ENCODE measurements at regions not wholly inside any gene's neighbourhood (a gene's known extent, or its start where the extent isn't known, plus 50 kb on each side); places are given as distances from the start of the nearest gene placed in this dataset.
"Not testable (repeated sequence)": the region's sequence is repeated elsewhere in the genome, so short reads cannot be mapped to it uniquely, and the experiment has no call there.

- intact Hi-C loops (cut with micrococcal nuclease); DNase-seq (ENCODE audit: low spot score); H3K36me3 Mint-ChIP-seq (ENCODE audit: low read depth); H3K27ac Mint-ChIP-seq; H3K4me3 Mint-ChIP-seq (ENCODE audit: low read depth); H3K9me3 Mint-ChIP-seq: not testable (repeated sequence)
- Mint-ChIP-seq H3K27me3 (ENCODE audit: low read depth) (peaks cover 22% of the 10 kb centered on the region), H3K4me1 (ENCODE audit: low read depth) (peaks cover 20% of the 10 kb centered on the region)
Measured at GRCh38 chr20:17891131-17891530, 77.5 kb downstream of the SNX5 start.

DNA sequence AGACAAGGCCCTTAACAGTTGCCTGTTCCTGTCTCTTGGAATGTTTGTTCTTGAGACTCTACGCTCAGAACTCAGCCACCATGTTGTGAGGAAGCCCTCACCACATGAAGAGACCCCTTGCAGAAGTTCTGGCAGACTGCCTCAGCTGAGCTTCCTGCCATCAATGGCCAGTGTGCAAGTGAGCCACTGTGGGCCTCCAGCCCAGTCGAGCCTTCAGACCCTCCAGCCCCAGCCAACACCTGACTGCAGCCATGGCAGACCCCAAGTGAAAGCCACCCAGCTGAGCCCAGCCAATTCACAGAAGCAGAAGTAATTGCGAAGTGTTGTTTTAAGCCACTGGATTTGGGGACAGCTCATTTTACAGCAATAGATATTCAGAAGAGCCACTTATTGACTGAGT is 78.3 kb downstream of the SNX5 start:
- no peaks in the 10 kb centered on the region for H3K36me3 Mint-ChIP-seq (ENCODE audit: low read depth)
- intact Hi-C loops (cut with micrococcal nuclease), result no loop called here
- no peak overlapping the region for H3K27ac Mint-ChIP-seq
- no peak overlapping the region for H3K4me3 Mint-ChIP-seq (ENCODE audit: low read depth)
- peaks cover 12% of the 10 kb centered on the region for H3K4me1 Mint-ChIP-seq (ENCODE audit: low read depth)
- H3K27me3 Mint-ChIP-seq (ENCODE audit: low read depth), result peaks cover 20% of the 10 kb centered on the region
- DNase-seq (ENCODE audit: low spot score), result no peak
- H3K9me3 Mint-ChIP-seq, result peaks cover 8% of the 10 kb centered on the region

DNA sequence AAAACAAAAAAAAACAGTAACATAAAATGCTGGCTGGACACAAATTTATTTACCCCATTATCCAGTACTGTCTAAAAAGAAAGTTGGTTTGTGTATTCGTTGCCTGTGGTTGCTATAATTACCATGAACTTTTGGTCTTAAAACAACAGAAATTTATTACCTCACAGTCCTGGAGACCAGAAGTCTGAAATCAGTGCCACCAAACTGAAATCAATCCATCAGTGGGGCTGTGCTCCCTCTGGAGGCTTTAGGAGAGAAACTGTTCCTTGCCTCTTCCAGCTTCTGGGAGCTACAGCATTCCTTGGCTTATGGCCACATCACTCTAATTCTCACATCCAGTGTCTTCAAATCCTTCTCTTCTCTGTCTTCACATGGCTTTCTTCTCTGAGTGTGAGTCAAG is 79.4 kb downstream of the SNX5 start:
- Mint-ChIP-seq H3K27ac (no peak overlapping the region), H3K9me3 (peaks cover 8% of the 10 kb centered on the region), H3K4me3 (ENCODE audit: low read depth) (no peak overlapping the region), H3K36me3 (ENCODE audit: low read depth) (no peaks in the 10 kb centered on the region), H3K4me1 (ENCODE audit: low read depth) (peaks cover 11% of the 10 kb centered on the region), H3K27me3 (ENCODE audit: low read depth) (peaks cover 24% of the 10 kb centered on the region)
- intact Hi-C loops (cut with micrococcal nuclease), result no loop called here
- DNase-seq (ENCODE audit: low spot score), result no peak

DNA sequence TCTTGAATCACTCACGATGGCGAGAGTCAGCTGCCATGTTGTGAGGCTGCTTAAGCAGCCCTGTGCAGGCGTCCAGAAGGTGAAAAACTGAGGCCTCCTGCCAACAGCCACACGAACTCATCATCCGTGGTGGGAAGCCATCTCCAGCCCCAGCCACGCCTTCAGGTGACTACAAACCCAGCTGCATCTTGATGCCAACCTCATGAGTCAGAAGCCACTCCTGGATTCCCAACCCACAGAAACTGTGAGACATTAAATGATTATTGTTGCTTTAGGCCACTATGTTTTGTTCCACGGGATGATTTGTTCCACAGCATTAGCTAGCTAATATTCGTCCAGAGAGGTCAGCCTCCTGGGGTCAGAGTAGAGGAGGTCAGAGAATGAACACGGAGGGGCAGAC is 80.5 kb downstream of the SNX5 start:
- Mint-ChIP-seq H3K36me3 (ENCODE audit: low read depth) (no peaks in the 10 kb centered on the region), H3K27ac (no peak overlapping the region), H3K27me3 (ENCODE audit: low read depth) (peaks cover 24% of the 10 kb centered on the region), H3K9me3 (peaks cover 8% of the 10 kb centered on the region), H3K4me3 (ENCODE audit: low read depth) (no peak overlapping the region), H3K4me1 (ENCODE audit: low read depth) (peaks cover 3% of the 10 kb centered on the region)
- DNase-seq (ENCODE audit: low spot score), result no peak
- intact Hi-C loops (cut with micrococcal nuclease), result no loop called here

DNA sequence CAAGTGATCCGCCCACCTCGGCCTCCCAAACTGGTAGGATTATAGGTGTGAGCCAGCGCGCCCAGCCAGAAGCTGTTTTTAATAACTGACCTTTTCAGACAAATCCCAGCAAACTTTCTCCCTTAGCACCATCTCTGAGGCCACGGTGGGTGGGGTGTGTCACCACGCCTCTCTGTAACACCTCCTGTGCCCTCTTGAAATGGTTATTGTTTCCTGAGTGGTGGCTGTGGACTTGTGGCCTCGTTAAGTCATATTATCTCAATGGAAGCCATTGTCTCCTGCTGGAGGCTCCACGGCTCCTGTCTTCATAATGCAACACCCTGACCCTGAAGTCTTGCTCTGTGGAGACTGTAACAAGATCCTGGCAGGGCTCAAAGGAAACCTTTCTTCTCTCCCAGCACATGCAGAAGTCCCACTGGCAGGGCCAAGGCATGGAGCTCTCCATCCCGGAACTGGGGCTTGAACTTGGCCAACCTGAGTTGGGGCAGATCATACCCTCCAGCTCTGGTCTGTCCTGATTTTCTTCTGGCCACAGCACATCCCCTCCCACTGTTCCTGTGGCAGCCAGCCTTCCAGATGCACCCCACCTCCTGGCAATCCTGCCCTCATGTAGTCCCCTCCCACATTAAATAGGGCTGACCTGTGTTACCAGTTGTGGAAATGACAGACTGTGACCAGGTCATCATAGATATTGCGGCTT is 81.1 kb downstream of the SNX5 start:
- Mint-ChIP-seq H3K4me3 (ENCODE audit: low read depth) (no peak overlapping the region), H3K4me1 (ENCODE audit: low read depth) (peaks cover 3% of the 10 kb centered on the region), H3K27ac (no peak overlapping the region), H3K9me3 (peaks cover 8% of the 10 kb centered on the region), H3K36me3 (ENCODE audit: low read depth) (no peaks in the 10 kb centered on the region), H3K27me3 (ENCODE audit: low read depth) (peaks cover 19% of the 10 kb centered on the region)
- no peak for DNase-seq (ENCODE audit: low spot score)
- intact Hi-C loops (cut with micrococcal nuclease), result no loop called here

- no peaks in the 10 kb centered on the region for H3K4me1 Mint-ChIP-seq (ENCODE audit: low read depth)
- intact Hi-C loops (cut with micrococcal nuclease), result no loop called here
- H3K27me3 Mint-ChIP-seq (ENCODE audit: low read depth), result peaks cover 7% of the 10 kb centered on the region
- DNase-seq (ENCODE audit: low spot score), result no peak
- no peaks in the 10 kb centered on the region for H3K36me3 Mint-ChIP-seq (ENCODE audit: low read depth)
- peaks cover 8% of the 10 kb centered on the region for H3K9me3 Mint-ChIP-seq
- no peak overlapping the region for H3K27ac Mint-ChIP-seq
- H3K4me3 Mint-ChIP-seq (ENCODE audit: low read depth), result no peak overlapping the region
Measured at GRCh38 chr20:17885544-17885943, 83.0 kb downstream of the SNX5 start.

- intact Hi-C loops (cut with micrococcal nuclease), result no loop called here
Measured at GRCh38 chr20:17885076-17885475, 83.5 kb downstream of the SNX5 start.

GRCh38 chr20:17884307-17885003 is 84.1 kb downstream of the SNX5 start:
- no peaks in the 10 kb centered on the region for H3K4me1 Mint-ChIP-seq (ENCODE audit: low read depth)
- H3K36me3 Mint-ChIP-seq (ENCODE audit: low read depth), result no peaks in the 10 kb centered on the region
- peaks cover 1% of the 10 kb centered on the region for H3K9me3 Mint-ChIP-seq
- no peak for DNase-seq (ENCODE audit: low spot score)
- H3K27me3 Mint-ChIP-seq (ENCODE audit: low read depth), result peaks cover 4% of the 10 kb centered on the region
- no peak overlapping the region for H3K4me3 Mint-ChIP-seq (ENCODE audit: low read depth)
- no peak overlapping the region for H3K27ac Mint-ChIP-seq
- intact Hi-C loops (cut with micrococcal nuclease), result no loop called here

More at GRCh38 chr20:17885076-17885475, 83.5 kb downstream of the SNX5 start:
- Mint-ChIP-seq H3K36me3 (ENCODE audit: low read depth) (no peaks in the 10 kb centered on the region), H3K27ac (no peak overlapping the region), H3K9me3 (peaks cover 4% of the 10 kb centered on the region), H3K4me3 (ENCODE audit: low read depth) (no peak overlapping the region), H3K27me3 (ENCODE audit: low read depth) (peaks cover 4% of the 10 kb centered on the region), H3K4me1 (ENCODE audit: low read depth) (no peaks in the 10 kb centered on the region)
- DNase-seq (ENCODE audit: low spot score), result no peak

GRCh38 chr20:17883592-17884306 is 84.8 kb downstream of the SNX5 start:
- Mint-ChIP-seq H3K4me3 (ENCODE audit: low read depth) (no peak overlapping the region), H3K9me3 (no peaks in the 10 kb centered on the region), H3K27me3 (ENCODE audit: low read depth) (peaks cover 4% of the 10 kb centered on the region), H3K27ac (no peak overlapping the region), H3K36me3 (ENCODE audit: low read depth) (no peaks in the 10 kb centered on the region), H3K4me1 (ENCODE audit: low read depth) (peaks cover 5% of the 10 kb centered on the region)
- DNase-seq (ENCODE audit: low spot score), result no peak
- intact Hi-C loops (cut with micrococcal nuclease), result no loop called here

GRCh38 chr20:17882834-17883591 is 85.6 kb downstream of the SNX5 start:
- H3K9me3 Mint-ChIP-seq, result no peaks in the 10 kb centered on the region
- no peak overlapping the region for H3K4me3 Mint-ChIP-seq (ENCODE audit: low read depth)
- H3K27ac Mint-ChIP-seq, result no peak overlapping the region
- H3K36me3 Mint-ChIP-seq (ENCODE audit: low read depth), result no peaks in the 10 kb centered on the region
- DNase-seq (ENCODE audit: low spot score), result no peak
- intact Hi-C loops (cut with micrococcal nuclease), result no loop called here
- peaks cover 4% of the 10 kb centered on the region for H3K27me3 Mint-ChIP-seq (ENCODE audit: low read depth)
- H3K4me1 Mint-ChIP-seq (ENCODE audit: low read depth), result peaks cover 12% of the 10 kb centered on the region

GRCh38 chr20:17882065-17882833 is 86.3 kb downstream of the SNX5 start:
- Mint-ChIP-seq H3K4me1 (ENCODE audit: low read depth) (peaks cover 14% of the 10 kb centered on the region), H3K9me3 (no peaks in the 10 kb centered on the region), H3K27me3 (ENCODE audit: low read depth) (peaks cover 4% of the 10 kb centered on the region), H3K36me3 (ENCODE audit: low read depth) (no peaks in the 10 kb centered on the region), H3K27ac (no peak overlapping the region), H3K4me3 (ENCODE audit: low read depth) (no peak overlapping the region)
- intact Hi-C loops (cut with micrococcal nuclease), result no loop called here
- no peak for DNase-seq (ENCODE audit: low spot score)

- intact Hi-C loops (cut with micrococcal nuclease), result no loop called here
- no peak for DNase-seq (ENCODE audit: low spot score)
- Mint-ChIP-seq H3K9me3 (no peaks in the 10 kb centered on the region), H3K27ac (no peak overlapping the region), H3K4me3 (ENCODE audit: low read depth) (no peak overlapping the region), H3K4me1 (ENCODE audit: low read depth) (peaks cover 15% of the 10 kb centered on the region), H3K36me3 (ENCODE audit: low read depth) (no peaks in the 10 kb centered on the region), H3K27me3 (ENCODE audit: low read depth) (peaks cover 4% of the 10 kb centered on the region)
Measured at GRCh38 chr20:17881741-17882064, 86.9 kb downstream of the SNX5 start.
